GM18508 (cell line): ENCODE measurements at regions not wholly inside any gene's neighbourhood (a gene's known extent, or its start where the extent isn't known, plus 50 kb on each side); places are given as distances from the start of the nearest gene placed in this dataset.
"Not testable (repeated sequence)": the region's sequence is repeated elsewhere in the genome, so short reads cannot be mapped to it uniquely, and the experiment has no call there.

ENCODE experiments used
- ATAC-seq: cut with Tn5 transposase; IDR thresholded peaks from one replicate; pipeline ENCODE4 v1.9.1; 2021; ENCODE audit warnings: moderate number of reproducible peaks; ENCODE audit not compliant: insufficient read depth, unreplicated experiment

DNA sequence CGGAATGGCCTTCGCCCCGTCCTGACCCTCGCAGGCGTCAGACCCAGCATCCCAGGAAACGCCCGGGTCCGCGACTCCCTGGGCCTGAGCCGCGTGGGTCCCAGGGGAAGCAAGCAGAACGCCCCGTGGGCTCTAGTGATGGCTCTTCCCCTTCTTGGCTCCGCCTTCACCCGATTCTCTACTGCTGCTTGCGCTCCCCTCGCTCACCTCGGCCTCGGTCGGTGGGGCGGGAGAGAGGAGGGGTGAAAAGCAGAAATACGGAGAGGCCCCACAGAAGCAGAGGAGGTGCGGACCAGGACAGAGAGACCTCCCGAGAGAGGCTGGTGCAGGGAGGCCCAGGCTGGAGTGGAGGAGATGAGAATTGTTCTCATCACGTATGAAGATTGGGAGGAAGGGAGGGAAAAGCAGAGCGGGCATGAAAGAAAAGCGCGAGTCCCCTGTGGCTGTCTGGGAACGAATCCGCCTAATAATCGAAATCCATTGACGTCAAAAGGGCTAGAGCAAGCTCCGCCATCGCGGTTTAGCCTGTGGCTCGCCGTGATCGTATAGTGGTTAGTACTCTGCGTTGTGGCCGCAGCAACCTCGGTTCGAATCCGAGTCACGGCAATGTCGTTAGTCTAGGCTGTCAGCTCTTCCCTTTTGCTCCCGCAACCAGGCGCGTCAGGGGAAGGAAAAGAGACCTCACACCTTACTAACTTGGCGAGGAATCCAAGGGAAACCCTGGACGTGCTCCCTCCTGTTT, 128.9 kb upstream of the NBPF11 start:
- ATAC-seq, result not testable (repeated sequence)

GRCh38 chr1:148279002-148279542, 127.0 kb upstream of the NBPF11 start:
- ATAC-seq, result not testable (repeated sequence)

DNA sequence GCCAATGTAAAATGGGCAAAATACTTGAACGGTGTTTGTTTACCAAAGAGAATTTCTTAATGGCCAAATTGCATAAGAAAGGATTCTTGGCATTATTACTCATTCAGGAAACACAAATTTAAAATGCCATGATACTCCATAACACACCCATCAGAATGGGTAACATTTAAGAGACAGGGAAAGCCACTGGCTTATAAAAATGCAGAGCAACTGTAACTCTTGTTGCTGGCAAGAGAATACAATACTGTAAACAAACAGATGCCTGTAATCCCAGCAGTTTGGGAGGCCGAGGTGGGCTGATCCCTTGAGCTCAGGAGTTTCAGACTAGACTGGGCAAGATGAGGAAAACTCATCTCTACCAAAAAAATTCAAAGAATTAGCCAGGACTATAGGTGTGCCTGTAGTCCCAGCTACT, 125.8 kb upstream of the NBPF11 start:
- ATAC-seq, result not testable (repeated sequence)

- not testable (repeated sequence) for ATAC-seq
These were observed 115.0 kb upstream of the NBPF11 start for GRCh38 chr1:148267066-148267465.

GRCh38 chr1:148264374-148265276, 112.5 kb upstream of the NBPF11 start:
- ATAC-seq, result no peak

GRCh38 chr1:148263906-148264255, 111.8 kb upstream of the NBPF11 start:
- no peak for ATAC-seq

- ATAC-seq, result no peak
These were observed 111.2 kb upstream of the NBPF11 start for GRCh38 chr1:148263128-148263905.

DNA sequence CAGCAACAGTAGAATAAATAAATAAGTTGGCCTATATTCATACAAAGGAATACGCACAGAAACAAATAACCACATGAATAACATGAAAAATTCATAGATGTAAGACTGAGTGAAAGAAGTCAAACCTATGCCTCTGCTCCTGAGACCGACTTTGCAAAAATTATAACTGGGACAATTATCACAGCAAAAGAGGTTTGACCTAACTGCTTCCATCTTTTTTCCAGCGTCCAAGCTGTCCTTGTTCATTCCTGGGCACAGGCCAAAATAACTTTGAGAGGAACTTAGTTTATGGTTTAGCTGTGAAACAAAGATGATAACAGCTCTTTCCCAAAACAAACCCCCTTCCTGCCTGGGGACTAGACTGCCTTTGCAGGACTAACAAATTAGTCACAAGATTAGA, 109.6 kb upstream of the NBPF11 start:
- ATAC-seq, result not testable (repeated sequence)

DNA sequence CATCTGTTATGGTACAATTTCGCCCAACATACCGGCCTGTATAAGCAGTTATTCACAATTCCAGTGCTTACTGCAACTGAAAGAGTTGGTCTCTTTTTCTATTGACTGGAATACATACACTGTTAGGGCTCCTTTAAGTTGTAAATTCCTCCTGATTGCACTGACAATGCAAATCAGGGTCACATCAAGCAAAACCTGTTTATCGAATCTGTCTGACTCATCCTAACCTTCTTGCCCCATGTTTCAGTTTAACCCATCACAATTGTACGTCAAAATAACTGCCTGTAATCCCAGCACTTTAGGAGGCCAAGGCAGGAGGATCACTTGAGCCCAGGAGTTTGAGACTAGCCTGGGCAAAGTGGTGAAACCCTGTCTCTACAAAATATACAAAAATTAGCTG, 105.8 kb upstream of the NBPF11 start:
- ATAC-seq, result not testable (repeated sequence)

- ATAC-seq, result not testable (repeated sequence)
These were observed 102.7 kb upstream of the NBPF11 start for GRCh38 chr1:148254611-148255429.

DNA sequence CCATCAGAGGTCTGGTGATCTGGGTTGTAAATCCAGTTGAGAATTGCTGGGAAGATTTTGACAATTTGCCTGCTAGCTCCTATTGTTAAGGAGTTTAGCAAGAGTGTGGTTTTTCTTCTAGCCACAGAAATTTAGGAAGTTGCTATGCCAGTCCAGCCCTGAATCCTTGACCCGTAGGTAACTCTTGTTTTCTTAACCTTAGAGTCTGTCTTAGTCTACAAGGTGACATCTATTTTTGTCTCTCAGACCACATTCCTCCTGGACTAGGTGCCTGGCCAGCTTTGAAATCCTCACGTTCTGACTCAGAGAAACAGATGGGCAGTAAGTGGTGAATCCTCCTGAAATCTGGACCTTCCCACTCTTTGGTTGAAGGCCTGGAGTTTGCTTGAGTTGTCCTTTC, 101.7 kb upstream of the NBPF11 start:
- ATAC-seq, result not testable (repeated sequence)

GRCh38 chr1:148248798-148249197, 96.7 kb upstream of the NBPF11 start:
- not testable (repeated sequence) for ATAC-seq

- not testable (repeated sequence) for ATAC-seq
These were observed 94.3 kb upstream of the NBPF11 start for GRCh38 chr1:148246258-148246861.

DNA sequence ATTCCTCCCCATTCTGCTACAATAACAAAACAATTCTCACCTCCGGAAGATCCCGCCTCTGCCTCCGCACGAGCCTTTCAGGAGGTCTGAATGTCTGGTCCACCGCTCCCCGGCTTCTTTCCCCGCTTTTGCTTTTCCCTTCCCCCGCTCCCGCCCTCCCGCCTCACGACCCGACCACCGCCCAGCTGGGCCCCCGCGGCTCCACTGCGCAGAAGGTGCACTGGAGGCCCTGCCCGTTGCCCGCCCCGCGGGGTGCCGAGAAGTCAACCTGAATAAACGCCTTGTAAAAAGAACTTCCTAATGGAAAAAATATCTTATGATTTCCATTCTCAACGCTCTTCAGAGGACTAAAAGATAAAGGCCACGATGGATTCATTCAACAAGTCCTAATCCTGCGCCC, 93.8 kb upstream of the NBPF11 start:
- not testable (repeated sequence) for ATAC-seq

DNA sequence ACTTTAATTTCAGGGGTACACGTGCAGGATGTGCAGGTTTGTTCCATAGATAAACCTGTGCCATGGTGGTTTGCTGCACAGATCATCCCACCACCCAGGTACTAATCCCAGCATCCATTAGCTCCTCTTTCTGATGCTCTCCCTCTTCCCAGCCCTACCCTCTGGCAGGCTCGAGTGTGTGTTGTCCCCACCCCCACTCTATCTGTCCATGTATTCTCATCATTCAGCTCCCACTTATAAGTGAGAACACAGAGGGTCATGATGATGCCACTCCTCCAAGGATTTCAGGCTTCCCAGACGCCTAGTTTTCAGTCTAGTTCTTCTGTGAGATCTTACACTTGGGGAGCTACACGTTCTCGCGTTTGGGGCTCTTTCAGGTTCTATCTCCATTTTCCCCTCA, 93.4 kb upstream of the NBPF11 start:
- ATAC-seq, result not testable (repeated sequence)

DNA sequence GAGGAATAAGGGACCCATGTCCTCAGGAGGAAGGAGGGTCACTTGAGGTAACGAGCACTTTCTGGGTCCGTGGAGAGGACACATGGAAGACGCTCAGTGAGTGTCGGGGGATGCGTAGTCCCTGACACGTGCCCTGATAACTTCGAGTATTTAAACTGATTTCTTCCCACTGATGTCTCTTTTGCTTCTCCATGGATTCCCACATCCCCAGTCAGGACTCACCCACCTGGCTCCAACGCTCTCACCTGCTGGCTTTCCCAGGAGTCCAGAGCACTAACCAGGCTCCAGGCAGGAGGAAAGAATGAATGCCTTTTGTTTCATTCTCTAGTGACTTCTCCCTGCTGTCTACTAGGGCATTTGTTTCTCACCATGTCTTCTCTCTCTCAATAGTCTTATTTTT, 81.2 kb upstream of the NBPF11 start:
- ATAC-seq, result not testable (repeated sequence)

DNA sequence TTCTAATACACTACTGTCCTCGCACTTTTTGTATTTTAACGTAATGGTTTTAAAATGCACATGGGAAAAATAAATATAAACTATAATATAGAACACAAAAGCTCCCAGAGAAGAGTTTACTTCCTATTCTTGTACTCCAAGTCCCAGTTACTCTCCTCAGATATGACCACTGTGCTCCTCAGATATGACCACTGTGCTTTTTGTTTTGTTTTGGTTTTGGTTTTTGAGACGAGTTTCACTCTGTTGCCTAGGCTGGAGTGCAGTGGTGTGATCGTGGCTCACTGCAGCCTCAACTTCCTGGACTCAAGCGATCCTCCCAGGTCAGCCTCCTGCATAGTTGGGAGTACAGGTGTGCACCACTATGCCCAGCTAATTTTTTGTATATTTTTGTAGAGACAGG, 76.8 kb upstream of the NBPF11 start:
- not testable (repeated sequence) for ATAC-seq

DNA sequence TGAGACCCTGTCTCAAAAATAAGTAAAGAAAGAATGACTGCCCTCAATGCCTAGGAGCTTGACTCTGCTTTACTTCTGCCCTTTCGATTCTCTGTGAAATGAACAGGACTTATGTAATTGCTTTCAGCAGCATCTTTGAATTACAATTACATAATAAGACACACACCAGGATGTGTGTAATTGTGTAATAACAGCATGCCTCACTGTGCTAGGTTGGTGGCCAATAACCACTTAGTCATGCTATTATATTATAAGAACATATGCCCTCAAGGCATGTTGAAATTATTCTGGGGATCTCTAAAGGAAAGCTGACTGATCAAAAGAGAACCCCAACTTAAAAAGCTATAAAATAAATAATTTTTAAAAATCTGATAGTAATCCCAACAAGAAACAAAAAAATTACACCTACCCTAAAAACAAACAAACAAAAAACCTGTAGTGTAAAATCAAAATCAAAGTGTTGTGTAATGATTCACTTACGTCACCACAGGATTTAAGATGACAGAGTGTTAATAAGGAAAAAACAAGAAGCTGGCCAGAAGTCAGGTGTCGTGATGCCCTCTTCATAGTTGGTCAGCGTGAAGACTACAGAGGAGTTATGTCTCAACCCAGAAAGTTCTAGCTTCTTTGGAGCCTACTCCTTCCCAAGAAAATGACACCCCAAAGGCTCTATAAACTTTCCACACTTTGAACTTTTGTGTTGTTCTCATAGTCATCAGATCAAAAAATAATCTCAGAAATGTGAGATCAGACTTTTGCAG, 70.5 kb upstream of the NBPF11 start:
- not testable (repeated sequence) for ATAC-seq
